ENCODE measurements at regions not wholly inside any gene's neighbourhood (a gene's known extent, or its start where the extent isn't known, plus 50 kb on each side); places are given as distances from the start of the nearest gene placed in this dataset.
"Not testable (repeated sequence)": the region's sequence is repeated elsewhere in the genome, so short reads cannot be mapped to it uniquely, and the experiment has no call there.

GRCh38 chr2:121818546-121818945, 63.1 kb downstream of the TSN start:
- no peak for DNase-seq (ENCODE audit: low read depth in 2 of 2)

DNA sequence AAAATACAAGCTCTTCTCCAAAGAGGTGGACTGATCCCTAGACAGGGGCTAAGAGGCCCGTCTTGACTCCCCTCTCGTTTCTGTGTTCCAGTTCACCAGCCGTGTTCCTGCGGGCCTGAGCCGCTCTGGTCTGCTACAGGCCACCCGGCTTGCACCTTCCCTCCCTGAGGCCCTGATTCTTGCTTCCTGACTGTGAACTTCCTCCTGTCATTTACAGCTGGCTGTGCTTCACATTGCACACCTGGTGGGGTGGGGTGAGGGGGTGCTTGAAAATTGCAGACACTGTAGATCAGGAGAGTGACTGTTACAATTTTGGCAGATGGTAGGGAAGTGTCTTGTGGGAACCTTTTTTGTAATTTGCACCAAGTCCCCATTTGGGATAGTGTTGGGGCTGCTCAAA, 64.4 kb downstream of the TSN start:
- DNase-seq (ENCODE audit: low read depth in 2 of 2), result no peak

DNA sequence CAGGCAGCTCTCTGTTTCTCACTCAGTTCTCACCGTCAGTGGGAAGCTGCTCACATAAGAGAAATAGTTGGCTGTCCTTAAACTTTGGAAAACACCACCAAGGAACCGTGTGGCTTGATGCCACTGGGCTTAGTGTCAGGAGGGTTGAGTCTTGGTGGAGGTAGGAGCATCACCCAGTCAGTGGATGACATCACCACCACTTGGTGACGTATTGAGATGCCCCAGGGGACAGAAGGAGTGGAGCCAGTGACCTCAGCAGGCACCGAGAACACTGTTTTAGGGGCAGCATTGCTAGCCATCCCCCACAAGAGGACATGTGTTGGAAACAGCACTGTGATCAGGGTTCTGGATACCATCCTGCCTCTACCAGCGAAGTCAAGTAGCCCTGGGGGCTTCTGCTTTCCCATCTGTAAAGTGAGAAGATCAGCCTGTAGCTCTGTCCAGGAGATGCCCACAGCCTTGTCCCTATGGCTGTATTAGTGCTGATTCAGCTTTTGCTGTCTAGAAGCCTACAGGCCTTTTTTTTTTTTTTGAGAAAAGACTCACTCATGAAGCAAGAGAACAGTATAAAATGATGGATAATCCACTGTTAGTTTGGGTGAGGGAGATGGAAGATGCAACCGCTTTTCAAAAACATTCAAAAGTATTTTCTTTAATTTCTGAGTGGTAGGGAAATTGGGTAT, 66.2 kb downstream of the TSN start:
- no peak for DNase-seq (ENCODE audit: low read depth in 2 of 2)

- DNase-seq (ENCODE audit: low read depth in 2 of 2), result no peak
Observed at GRCh38 chr2:121824264-121824663, 68.8 kb downstream of the TSN start.

GRCh38 chr2:121825003-121825950, 69.8 kb downstream of the TSN start:
- no peak for DNase-seq (ENCODE audit: low read depth in 2 of 2)

- no peak for DNase-seq (ENCODE audit: low read depth in 2 of 2)
Observed at GRCh38 chr2:121826036-121826435, 70.6 kb downstream of the TSN start.

DNA sequence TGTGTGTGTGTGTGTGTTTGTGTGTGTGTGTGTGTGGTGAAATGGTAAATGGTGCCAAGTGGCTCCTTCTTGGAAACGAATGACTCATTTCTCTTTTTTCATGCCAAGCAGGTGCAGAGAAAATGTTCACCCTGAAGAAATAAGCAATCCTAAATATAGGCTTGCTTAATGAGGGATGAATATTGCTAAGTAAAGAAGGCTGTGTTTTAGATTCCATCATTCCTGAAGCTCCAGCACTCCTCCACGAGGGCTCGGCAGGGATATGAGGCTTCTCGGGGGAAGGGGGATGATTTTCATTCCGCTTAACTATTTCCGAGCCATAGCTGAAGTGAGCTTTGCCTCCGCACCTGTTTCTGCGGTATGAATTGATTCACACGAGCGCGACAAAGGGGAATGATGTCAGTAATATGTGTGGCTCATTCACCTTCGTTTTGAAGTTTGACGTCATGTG, 72.9 kb downstream of the TSN start:
- no peak for DNase-seq (ENCODE audit: low read depth in 2 of 2)

- DNase-seq (ENCODE audit: low read depth in 2 of 2), result no peak
Observed at GRCh38 chr2:121830809-121831208, 75.4 kb downstream of the TSN start.

DNA sequence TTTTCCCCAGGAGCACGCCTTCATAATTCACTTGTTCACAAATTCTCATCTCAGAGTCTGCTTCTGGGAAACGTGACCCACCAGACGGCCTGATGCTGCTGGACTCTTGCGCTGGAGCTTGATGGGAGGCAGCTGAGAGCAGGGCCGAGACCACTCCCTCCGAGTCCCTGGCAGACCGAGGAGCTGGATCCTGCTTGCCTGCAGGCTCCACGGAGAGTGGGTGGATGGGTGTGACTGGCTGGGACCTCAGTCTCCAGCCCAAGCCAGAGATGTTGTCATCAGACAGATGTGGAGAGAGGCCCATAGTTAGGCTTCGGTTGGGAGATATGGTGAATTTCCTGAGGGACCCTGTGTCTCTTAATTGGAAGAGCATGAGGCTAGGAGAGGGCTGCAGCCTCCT, 76.4 kb downstream of the TSN start:
- no peak for DNase-seq (ENCODE audit: low read depth in 2 of 2)

GRCh38 chr2:121832412-121833357, 77.2 kb downstream of the TSN start:
- DNase-seq (ENCODE audit: low read depth in 2 of 2), result no peak

GRCh38 chr2:121833358-121833723, 77.9 kb downstream of the TSN start:
- DNase-seq (ENCODE audit: low read depth in 2 of 2), result no peak

DNA sequence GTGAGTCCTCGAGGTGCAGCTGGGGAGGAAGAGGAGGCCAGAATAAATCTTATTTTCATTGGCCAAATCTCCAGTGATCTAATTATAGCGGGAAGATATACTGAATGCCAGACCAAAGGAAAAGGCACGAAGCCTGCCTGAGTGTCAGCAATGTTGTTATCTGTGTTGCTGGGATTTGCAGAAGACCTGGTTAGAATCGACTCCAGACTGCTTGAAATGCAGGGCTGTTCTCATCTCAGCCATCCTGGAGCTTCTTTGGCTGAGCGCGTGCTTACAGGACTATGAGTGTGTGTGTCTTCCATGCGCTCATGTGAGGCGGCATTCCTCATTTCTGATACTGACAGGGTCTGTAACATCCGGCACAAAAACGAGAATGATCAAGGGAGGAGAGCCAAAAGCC, 81.2 kb downstream of the TSN start:
- no peak for DNase-seq (ENCODE audit: low read depth in 2 of 2)

DNA sequence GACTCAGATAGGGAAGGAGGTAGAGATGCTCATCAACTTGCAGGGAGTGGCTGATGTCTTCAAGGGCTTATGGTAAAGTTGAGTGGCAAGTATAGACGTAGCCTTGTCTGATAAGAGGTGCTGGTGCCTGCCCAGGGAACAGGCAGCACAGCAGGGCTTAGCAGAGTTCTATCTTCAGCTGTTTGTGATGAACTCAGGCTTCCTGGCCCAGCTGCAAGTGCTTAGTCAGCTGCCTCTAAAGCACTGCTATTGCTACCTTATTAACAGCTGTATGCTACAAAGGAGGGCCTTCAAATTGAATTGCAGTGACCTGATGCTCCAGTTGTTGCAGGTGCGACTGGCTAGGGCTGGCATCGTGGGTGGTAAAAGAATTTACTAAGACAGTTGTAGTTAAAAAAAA, 82.1 kb downstream of the TSN start:
- no peak for DNase-seq (ENCODE audit: low read depth in 2 of 2)

DNA sequence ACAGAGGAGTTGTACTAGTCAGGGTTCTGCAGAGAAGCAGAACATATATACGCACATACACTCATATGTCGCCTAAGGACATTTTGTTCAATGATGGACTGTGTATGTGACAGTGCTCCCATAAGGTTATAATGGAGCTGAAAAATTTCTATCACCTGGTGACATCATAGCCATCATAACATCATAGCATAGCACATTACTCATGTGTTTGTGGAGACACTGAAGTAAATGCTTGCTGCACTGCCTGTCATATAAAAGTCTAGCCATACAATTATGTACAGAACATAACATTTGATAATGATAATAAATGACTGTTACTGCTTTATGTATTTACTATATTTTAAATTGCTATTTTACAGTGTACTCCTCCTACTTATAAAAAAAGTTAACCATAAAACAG, 83.1 kb downstream of the TSN start:
- DNase-seq (ENCODE audit: low read depth in 2 of 2), result no peak

DNA sequence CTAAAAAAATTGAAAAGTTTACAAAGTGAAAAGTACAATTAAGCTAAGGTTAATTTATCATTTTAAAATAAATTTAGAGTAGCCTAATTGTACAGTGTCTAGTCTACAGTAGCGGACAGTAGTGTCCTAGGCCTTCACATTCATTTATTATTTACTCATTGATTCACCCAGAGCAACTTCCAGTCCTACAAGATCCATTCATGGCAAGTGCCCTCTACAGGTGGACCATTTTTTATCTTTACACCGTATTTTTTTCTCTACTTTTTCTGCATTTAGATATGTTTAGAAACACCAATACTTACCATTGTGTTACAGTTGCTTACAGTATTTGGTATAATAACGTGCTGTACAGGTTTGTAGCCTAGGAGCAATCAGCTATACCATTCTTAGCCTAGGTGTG, 84.1 kb downstream of the TSN start:
- no peak for DNase-seq (ENCODE audit: low read depth in 2 of 2)

GRCh38 chr2:121849236-121849635, 93.8 kb downstream of the TSN start:
- no peak for DNase-seq (ENCODE audit: low read depth in 2 of 2)

- not testable (repeated sequence) for DNase-seq (ENCODE audit: low read depth in 2 of 2)
Observed at GRCh38 chr2:121853149-121853548, 97.7 kb downstream of the TSN start.

- DNase-seq (ENCODE audit: low read depth in 2 of 2), result no peak
Observed at GRCh38 chr2:121855510-121855909, 100.1 kb downstream of the TSN start.

GRCh38 chr2:121856360-121856759, 100.9 kb downstream of the TSN start:
- DNase-seq (ENCODE audit: low read depth in 2 of 2), result no peak

DNA sequence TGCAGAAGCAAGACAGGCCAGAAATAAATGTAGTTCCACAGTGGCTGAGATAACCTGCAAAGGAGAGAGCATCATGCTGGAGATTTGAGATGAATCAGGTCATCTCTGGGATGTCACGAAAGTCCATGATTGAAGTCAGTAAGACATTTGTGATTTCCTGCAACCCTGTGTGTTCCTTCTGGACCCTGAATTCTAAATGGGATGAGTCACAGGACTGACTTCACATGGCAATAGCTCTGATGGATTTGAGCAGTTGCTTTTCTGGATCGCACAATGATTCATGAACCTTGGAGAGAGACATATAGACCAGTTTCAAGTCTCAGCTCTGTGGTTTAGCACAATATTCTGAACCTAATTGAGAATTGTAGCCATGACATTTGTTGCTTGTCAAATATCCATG, 102.9 kb downstream of the TSN start:
- no peak for DNase-seq (ENCODE audit: low read depth in 2 of 2)

DNA sequence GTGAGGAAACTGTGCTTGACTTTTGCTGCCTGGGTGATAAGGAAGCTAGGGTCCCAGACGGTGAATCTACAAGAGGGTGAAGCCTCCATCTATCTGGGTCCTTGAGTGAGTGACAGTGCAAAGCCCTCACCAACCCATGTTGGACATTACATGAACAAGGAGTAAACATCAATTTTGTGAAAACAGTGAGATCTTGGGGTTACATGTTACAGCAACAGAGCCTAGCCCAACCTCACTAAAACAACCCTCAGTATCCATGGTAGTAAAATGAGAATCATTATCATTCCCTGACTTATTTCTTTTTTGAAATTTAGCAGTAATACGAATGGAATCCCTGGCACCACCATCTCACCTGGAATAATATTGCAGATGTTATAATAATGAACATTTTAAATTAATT, 103.4 kb downstream of the TSN start:
- no peak for DNase-seq (ENCODE audit: low read depth in 2 of 2)
